ENCODE measurements at regions not wholly inside any gene's neighbourhood (a gene's known extent, or its start where the extent isn't known, plus 50 kb on each side); places are given as distances from the start of the nearest gene placed in this dataset.
"Not testable (repeated sequence)": the region's sequence is repeated elsewhere in the genome, so short reads cannot be mapped to it uniquely, and the experiment has no call there.

- not testable (repeated sequence) for TF ChIP-seq EZH2phosphoT487 (IDR thresholded peaks at IDR 0.05; ENCODE audit: borderline replicate concordance, low read length); CTCF (IDR thresholded peaks at IDR 0.05; ENCODE audit: low read depth, low read length, poor library complexity, severe bottlenecking)
Observed at GRCh38 chr1:112854368-112854984, 101.5 kb downstream of the SLC16A1 start.
